HG03025 (cell line): ENCODE measurements at regions not wholly inside any gene's neighbourhood (a gene's known extent, or its start where the extent isn't known, plus 50 kb on each side); places are given as distances from the start of the nearest gene placed in this dataset.
"Not testable (repeated sequence)": the region's sequence is repeated elsewhere in the genome, so short reads cannot be mapped to it uniquely, and the experiment has no call there.

ENCODE experiments used
- ATAC-seq: cut with Tn5 transposase; IDR thresholded peaks from one replicate; pipeline ENCODE4 v1.9.1; 2021; ENCODE audit warnings: mild to moderate bottlenecking, moderate library complexity; ENCODE audit not compliant: unreplicated experiment, low FRiP score

GRCh38 chr6:140285471-140285870, 911.0 kb upstream of the CITED2 start:
- no peak for ATAC-seq

- no peak for ATAC-seq
These were observed 910.4 kb upstream of the CITED2 start for GRCh38 chr6:140284871-140285270.

GRCh38 chr6:140283197-140283596, 908.7 kb upstream of the CITED2 start:
- ATAC-seq: no peak

- no peak for ATAC-seq
These were observed 907.3 kb upstream of the CITED2 start for GRCh38 chr6:140281767-140282166.

GRCh38 chr6:140281236-140281635, 906.8 kb upstream of the CITED2 start:
- no peak for ATAC-seq

GRCh38 chr6:140276719-140277118, 902.3 kb upstream of the CITED2 start:
- ATAC-seq: no peak

GRCh38 chr6:140276133-140276532, 901.7 kb upstream of the CITED2 start:
- no peak for ATAC-seq

GRCh38 chr6:140275725-140276124, 901.3 kb upstream of the CITED2 start:
- ATAC-seq: no peak

- ATAC-seq: no peak
These were observed 900.1 kb upstream of the CITED2 start for GRCh38 chr6:140274548-140274947.

- peak; percentile 100 for ATAC-seq
These were observed 897.4 kb upstream of the CITED2 start for GRCh38 chr6:140271759-140272377.

GRCh38 chr6:140269591-140270165, 895.2 kb upstream of the CITED2 start:
- ATAC-seq: no peak

- no peak for ATAC-seq
These were observed 890.0 kb upstream of the CITED2 start for GRCh38 chr6:140264431-140264830.

- ATAC-seq: not testable (repeated sequence)
These were observed 883.9 kb upstream of the CITED2 start for GRCh38 chr6:140258302-140258701.

GRCh38 chr6:140256248-140256647, 881.8 kb upstream of the CITED2 start:
- no peak for ATAC-seq

GRCh38 chr6:140253096-140253495, 878.6 kb upstream of the CITED2 start:
- ATAC-seq: no peak

- no peak for ATAC-seq
These were observed 877.7 kb upstream of the CITED2 start for GRCh38 chr6:140252099-140252498.

GRCh38 chr6:140245296-140246040, 871.0 kb upstream of the CITED2 start:
- ATAC-seq: no peak

GRCh38 chr6:140237251-140237650, 862.8 kb upstream of the CITED2 start:
- no peak for ATAC-seq

GRCh38 chr6:140236732-140237131, 862.3 kb upstream of the CITED2 start:
- no peak for ATAC-seq

GRCh38 chr6:140230282-140230681, 855.8 kb upstream of the CITED2 start:
- ATAC-seq: no peak

GRCh38 chr6:140228491-140228890, 854.0 kb upstream of the CITED2 start:
- ATAC-seq: no peak

GRCh38 chr6:140226637-140227036, 852.2 kb upstream of the CITED2 start:
- no peak for ATAC-seq
